ENCODE measurements at regions not wholly inside any gene's neighbourhood (a gene's known extent, or its start where the extent isn't known, plus 50 kb on each side); places are given as distances from the start of the nearest gene placed in this dataset.
"Not testable (repeated sequence)": the region's sequence is repeated elsewhere in the genome, so short reads cannot be mapped to it uniquely, and the experiment has no call there.

DNA sequence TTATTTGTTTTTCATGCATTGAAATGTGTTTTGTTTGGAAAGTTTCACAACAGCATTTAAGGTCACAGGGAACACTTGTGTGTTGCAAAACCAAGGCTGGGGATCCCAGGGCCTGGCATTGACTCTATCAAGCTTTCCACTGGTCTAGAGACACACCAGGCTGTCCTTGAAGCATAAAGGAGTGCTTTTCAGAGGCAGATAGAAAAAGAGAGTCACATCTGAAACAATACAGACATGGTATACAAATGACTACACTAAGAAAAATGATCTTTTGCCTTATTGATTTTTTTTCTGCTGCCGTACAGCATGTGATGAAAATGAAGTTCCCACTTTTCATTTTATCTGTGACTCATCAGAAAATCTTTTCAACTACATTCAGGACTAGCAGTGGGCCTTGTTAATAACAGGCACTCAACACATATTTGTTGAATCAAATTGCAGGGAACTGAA, 61.9 kb upstream of the ZCCHC2 start:
- H3K36me3 Mint-ChIP-seq (ENCODE audit: insufficient read depth, unreplicated experiment): no peaks in the 10 kb centered on the region
- Histone ChIP-seq H3K4me3 (ENCODE audit: low read depth, low read length) (no peak overlapping the region), H3K36me3 (ENCODE audit: control insufficient read depth, insufficient read depth, low read length) (no peaks in the 10 kb centered on the region), H3K27me3 (replicated peaks; ENCODE audit: control insufficient read depth, insufficient read depth, low read length) (no peaks in the 10 kb centered on the region), H3K4me1 (no peaks in the 10 kb centered on the region), H3K9me3 (no peaks in the 10 kb centered on the region)
- BruUV-seq (replicated peaks): no TSS peak
- no peak overlapping the region for H3K27ac Mint-ChIP-seq (ENCODE audit: unreplicated experiment)
- TF ChIP-seq, protein P1, sequence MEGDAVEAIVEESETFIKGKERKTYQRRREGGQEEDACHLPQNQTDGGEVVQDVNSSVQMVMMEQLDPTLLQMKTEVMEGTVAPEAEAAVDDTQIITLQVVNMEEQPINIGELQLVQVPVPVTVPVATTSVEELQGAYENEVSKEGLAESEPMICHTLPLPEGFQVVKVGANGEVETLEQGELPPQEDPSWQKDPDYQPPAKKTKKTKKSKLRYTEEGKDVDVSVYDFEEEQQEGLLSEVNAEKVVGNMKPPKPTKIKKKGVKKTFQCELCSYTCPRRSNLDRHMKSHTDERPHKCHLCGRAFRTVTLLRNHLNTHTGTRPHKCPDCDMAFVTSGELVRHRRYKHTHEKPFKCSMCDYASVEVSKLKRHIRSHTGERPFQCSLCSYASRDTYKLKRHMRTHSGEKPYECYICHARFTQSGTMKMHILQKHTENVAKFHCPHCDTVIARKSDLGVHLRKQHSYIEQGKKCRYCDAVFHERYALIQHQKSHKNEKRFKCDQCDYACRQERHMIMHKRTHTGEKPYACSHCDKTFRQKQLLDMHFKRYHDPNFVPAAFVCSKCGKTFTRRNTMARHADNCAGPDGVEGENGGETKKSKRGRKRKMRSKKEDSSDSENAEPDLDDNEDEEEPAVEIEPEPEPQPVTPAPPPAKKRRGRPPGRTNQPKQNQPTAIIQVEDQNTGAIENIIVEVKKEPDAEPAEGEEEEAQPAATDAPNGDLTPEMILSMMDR (IDR thresholded peaks at IDR 0.05; ENCODE audit: insufficient read depth in 1 of 2, low read depth in 1 of 2, low read length in 1 of 2, severe bottlenecking in 1 of 2, unreplicated experiment in 1 of 2): no peak
- POLR2A ChIA-PET: no interaction called here
- CTCF ChIA-PET: no interaction called here
- no peak for DNase-seq
- no peak overlapping the region for H3K4me3 Mint-ChIP-seq (ENCODE audit: unreplicated experiment)
- no peaks in the 10 kb centered on the region for H3K9me3 Mint-ChIP-seq (ENCODE audit: unreplicated experiment)
- no peaks in the 10 kb centered on the region for H3K27me3 Mint-ChIP-seq (ENCODE audit: insufficient read depth, unreplicated experiment)
- intact Hi-C loops (cut with micrococcal nuclease; ENCODE audit: unreplicated experiment): no loop called here
- H3K4me1 Mint-ChIP-seq (ENCODE audit: low read depth, unreplicated experiment): no peaks in the 10 kb centered on the region

DNA sequence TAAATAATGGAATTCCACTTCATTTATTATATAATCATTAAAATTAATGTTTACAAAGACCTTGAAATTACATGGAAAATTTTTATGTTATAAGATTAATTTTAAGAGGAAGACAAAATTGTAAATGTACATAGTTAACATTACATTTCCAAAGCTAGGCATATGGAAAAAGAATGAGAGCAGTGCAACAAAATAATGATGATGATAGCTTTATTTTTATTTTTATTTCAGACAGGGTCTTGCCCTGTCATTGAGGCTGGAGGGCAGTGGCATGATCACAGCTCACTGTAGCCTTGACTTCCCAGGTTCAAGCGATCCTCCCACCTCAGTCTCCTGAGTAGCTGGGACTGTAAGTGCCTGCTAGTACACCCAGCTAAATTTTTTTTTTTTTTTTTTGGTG, 61.2 kb upstream of the ZCCHC2 start:
- H3K4me3 ChIP-seq (ENCODE audit: low read depth, low read length): no peak overlapping the region
- intact Hi-C loops (cut with micrococcal nuclease; ENCODE audit: unreplicated experiment): no loop called here
- TF ChIP-seq, protein P1 (IDR thresholded peaks at IDR 0.05; ENCODE audit: insufficient read depth in 1 of 2, low read depth in 1 of 2, low read length in 1 of 2, severe bottlenecking in 1 of 2, unreplicated experiment in 1 of 2): no peak
- H3K9me3 ChIP-seq: no peaks in the 10 kb centered on the region
- H3K27me3 Mint-ChIP-seq (ENCODE audit: insufficient read depth, unreplicated experiment): no peaks in the 10 kb centered on the region
- no peaks in the 10 kb centered on the region for H3K36me3 ChIP-seq (ENCODE audit: control insufficient read depth, insufficient read depth, low read length)
- H3K27ac Mint-ChIP-seq (ENCODE audit: unreplicated experiment): no peak overlapping the region
- no peak overlapping the region for H3K4me3 Mint-ChIP-seq (ENCODE audit: unreplicated experiment)
- no peaks in the 10 kb centered on the region for H3K4me1 Mint-ChIP-seq (ENCODE audit: low read depth, unreplicated experiment)
- no peak for DNase-seq
- ChIA-PET CTCF (no interaction called here), POLR2A (no interaction called here)
- H3K9me3 Mint-ChIP-seq (ENCODE audit: unreplicated experiment): no peaks in the 10 kb centered on the region
- no peaks in the 10 kb centered on the region for H3K27me3 ChIP-seq (replicated peaks; ENCODE audit: control insufficient read depth, insufficient read depth, low read length)
- no peaks in the 10 kb centered on the region for H3K4me1 ChIP-seq
- no TSS peak for BruUV-seq (replicated peaks)
- no peaks in the 10 kb centered on the region for H3K36me3 Mint-ChIP-seq (ENCODE audit: insufficient read depth, unreplicated experiment)

DNA sequence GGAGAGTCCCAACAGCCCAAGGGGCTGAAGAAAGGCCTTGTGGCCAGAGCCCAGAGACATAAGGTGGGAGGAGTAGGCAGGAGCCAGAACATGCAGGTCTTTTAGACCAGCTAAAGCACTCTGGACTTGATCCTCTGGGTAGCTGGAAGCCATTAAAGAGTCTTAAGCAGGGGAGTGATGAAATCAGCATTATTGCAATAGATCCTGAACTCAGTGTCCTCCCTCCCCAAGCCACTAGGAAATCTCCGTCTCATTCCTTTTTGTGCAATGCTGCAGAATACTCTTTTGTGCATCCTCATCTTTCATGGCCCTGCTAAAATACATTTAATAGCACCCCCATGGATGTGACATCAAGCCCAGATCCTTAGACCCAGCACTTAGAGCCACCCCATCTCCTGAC, 58.6 kb upstream of the ZCCHC2 start:
- POLR2A ChIA-PET: no interaction called here
- Histone ChIP-seq H3K27me3 (replicated peaks; ENCODE audit: control insufficient read depth, insufficient read depth, low read length) (no peaks in the 10 kb centered on the region), H3K4me1 (no peaks in the 10 kb centered on the region), H3K9me3 (no peaks in the 10 kb centered on the region), H3K36me3 (ENCODE audit: control insufficient read depth, insufficient read depth, low read length) (no peaks in the 10 kb centered on the region), H3K4me3 (ENCODE audit: low read depth, low read length) (no peak overlapping the region)
- Mint-ChIP-seq H3K36me3 (ENCODE audit: insufficient read depth, unreplicated experiment) (no peaks in the 10 kb centered on the region), H3K27me3 (ENCODE audit: insufficient read depth, unreplicated experiment) (no peaks in the 10 kb centered on the region), H3K27ac (ENCODE audit: unreplicated experiment) (no peak overlapping the region), H3K9me3 (ENCODE audit: unreplicated experiment) (peaks cover 11% of the 10 kb centered on the region), H3K4me1 (ENCODE audit: low read depth, unreplicated experiment) (no peaks in the 10 kb centered on the region), H3K4me3 (ENCODE audit: unreplicated experiment) (no peak overlapping the region)
- intact Hi-C loops (cut with micrococcal nuclease; ENCODE audit: unreplicated experiment): no loop called here
- TF ChIP-seq, protein P1 (IDR thresholded peaks at IDR 0.05; ENCODE audit: insufficient read depth in 1 of 2, low read depth in 1 of 2, low read length in 1 of 2, severe bottlenecking in 1 of 2, unreplicated experiment in 1 of 2): no peak
- CTCF ChIA-PET: no interaction called here
- DNase-seq: no peak
- BruUV-seq (replicated peaks): no TSS peak

DNA sequence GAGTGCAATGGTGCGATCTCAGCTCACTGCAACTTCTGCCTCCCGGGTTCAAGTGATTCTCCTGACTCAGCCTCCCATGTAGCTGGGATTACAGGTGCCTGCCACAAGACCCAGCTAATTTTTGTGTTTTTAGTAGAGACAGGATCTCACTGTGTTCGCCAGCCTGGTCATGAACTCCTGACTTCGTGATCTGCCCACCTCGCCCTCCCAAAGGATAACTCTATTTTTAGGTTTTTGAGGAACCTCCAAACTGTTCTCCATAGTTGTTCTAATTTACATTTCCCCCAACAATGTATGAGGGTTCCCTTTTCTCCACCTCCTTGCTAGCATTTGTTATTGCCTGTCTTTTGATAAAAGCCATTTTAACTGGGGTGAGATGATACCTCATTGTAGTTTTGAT, 53.7 kb upstream of the ZCCHC2 start:
- POLR2A ChIA-PET; H3K9me3 ChIP-seq; H3K4me1 Mint-ChIP-seq (ENCODE audit: low read depth, unreplicated experiment); H3K4me1 ChIP-seq; H3K27me3 Mint-ChIP-seq (ENCODE audit: insufficient read depth, unreplicated experiment); BruUV-seq (replicated peaks); H3K4me3 ChIP-seq (ENCODE audit: low read depth, low read length); H3K36me3 ChIP-seq (ENCODE audit: control insufficient read depth, insufficient read depth, low read length); intact Hi-C loops (cut with micrococcal nuclease; ENCODE audit: unreplicated experiment); H3K27me3 ChIP-seq (replicated peaks; ENCODE audit: control insufficient read depth, insufficient read depth, low read length); DNase-seq; H3K36me3 Mint-ChIP-seq (ENCODE audit: insufficient read depth, unreplicated experiment); CTCF ChIA-PET; H3K27ac Mint-ChIP-seq (ENCODE audit: unreplicated experiment); H3K4me3 Mint-ChIP-seq (ENCODE audit: unreplicated experiment): not testable (repeated sequence)
- peaks cover 23% of the 10 kb centered on the region for H3K9me3 Mint-ChIP-seq (ENCODE audit: unreplicated experiment)
